Neural cell (in vitro differentiated cells): ENCODE measurements at regions not wholly inside any gene's neighbourhood (a gene's known extent, or its start where the extent isn't known, plus 50 kb on each side); places are given as distances from the start of the nearest gene placed in this dataset.

Experiments
- EP300 ChIP-seq: fragments of 450-650 bp; conservative IDR thresholded peaks from 2 replicates; pipeline ENCODE4 v1.6.1; 2014; ENCODE audit warnings: antibody characterized with exemption, mild to moderate bottlenecking, moderate library complexity; ENCODE audit not compliant: poor library complexity, severe bottlenecking
- EZH2 ChIP-seq: fragments of 200-600, 300-800 bp; shearing (Covaris generic), sonication (generic); IDR thresholded peaks from 2 replicates; pipeline ENCODE4 v1.6.1; 2014; ENCODE audit warnings: antibody characterized with exemption, low read length, borderline replicate concordance, mild to moderate bottlenecking; ENCODE audit not compliant: insufficient read depth, poor library complexity, severe bottlenecking
- MXI1 ChIP-seq: fragments of 450-650 bp; conservative IDR thresholded peaks from 2 replicates; pipeline ENCODE4 v1.6.1; 2014; ENCODE audit warnings: antibody characterized with exemption, mild to moderate bottlenecking; ENCODE audit not compliant: poor library complexity, severe bottlenecking
- POLR2AphosphoS5 ChIP-seq: IDR thresholded peaks from 2 replicates; pipeline ENCODE4 v1.6.1; 2012
- RAD21 ChIP-seq: fragments of 450-650 bp; conservative IDR thresholded peaks from 2 replicates; pipeline ENCODE4 v1.6.1; 2014; ENCODE audit warnings: antibody characterized with exemption, mild to moderate bottlenecking, moderate library complexity
- SMC3 ChIP-seq: fragments of 450-650 bp; conservative IDR thresholded peaks from 2 replicates; pipeline ENCODE4 v1.6.1; 2014; ENCODE audit warnings: antibody characterized with exemption, mild to moderate bottlenecking, moderate library complexity; ENCODE audit not compliant: poor library complexity
- TAF1 ChIP-seq: IDR thresholded peaks from 2 replicates; pipeline ENCODE4 v1.6.1; 2012; ENCODE audit warnings: low read depth
- TF ChIP-seq, protein P1 (sequence below): fragments of 450-650 bp; IDR thresholded peaks from 2 replicates; pipeline ENCODE4 v1.5.1; 2014; ENCODE audit warnings: antibody characterized with exemption, mild to moderate bottlenecking, moderate library complexity; ENCODE audit not compliant: poor library complexity, severe bottlenecking
- TF ChIP-seq, protein P2 (sequence below): IDR thresholded peaks from 2 replicates; pipeline ENCODE4 v1.6.1; 2012; ENCODE audit warnings: borderline replicate concordance

DNA sequence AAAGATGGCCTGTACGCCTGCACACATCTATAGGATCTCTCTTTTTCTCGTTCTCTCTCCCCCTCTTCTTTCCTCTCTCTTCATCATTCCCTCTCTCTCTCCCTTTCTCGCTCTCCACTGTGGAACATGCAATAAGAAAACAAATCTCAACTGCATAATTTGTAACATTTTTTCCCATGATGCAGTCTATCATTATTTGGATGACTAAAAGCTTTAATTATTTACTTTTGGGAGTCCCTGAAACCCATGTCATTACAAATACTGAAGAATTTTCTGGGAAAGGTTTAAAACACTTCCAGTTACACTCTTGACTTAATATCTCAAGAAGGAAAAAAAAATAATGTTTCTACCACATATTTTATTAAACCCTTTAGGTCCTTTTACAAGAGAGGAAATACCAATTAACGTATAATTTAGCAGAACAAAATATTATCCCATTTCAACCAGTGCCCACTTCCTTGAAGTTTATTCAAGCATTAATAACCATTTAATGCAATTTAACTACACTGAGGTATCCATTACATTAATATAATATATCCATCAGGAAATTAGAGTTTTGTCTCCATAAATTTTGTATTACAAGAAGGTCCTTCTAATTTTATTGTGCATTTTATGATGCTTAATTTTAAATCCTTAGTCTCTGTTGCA lies 1615.2 kb upstream of the ACVR2A start:
- TF ChIP-seq, protein P1, sequence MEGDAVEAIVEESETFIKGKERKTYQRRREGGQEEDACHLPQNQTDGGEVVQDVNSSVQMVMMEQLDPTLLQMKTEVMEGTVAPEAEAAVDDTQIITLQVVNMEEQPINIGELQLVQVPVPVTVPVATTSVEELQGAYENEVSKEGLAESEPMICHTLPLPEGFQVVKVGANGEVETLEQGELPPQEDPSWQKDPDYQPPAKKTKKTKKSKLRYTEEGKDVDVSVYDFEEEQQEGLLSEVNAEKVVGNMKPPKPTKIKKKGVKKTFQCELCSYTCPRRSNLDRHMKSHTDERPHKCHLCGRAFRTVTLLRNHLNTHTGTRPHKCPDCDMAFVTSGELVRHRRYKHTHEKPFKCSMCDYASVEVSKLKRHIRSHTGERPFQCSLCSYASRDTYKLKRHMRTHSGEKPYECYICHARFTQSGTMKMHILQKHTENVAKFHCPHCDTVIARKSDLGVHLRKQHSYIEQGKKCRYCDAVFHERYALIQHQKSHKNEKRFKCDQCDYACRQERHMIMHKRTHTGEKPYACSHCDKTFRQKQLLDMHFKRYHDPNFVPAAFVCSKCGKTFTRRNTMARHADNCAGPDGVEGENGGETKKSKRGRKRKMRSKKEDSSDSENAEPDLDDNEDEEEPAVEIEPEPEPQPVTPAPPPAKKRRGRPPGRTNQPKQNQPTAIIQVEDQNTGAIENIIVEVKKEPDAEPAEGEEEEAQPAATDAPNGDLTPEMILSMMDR, result no peak
- TF ChIP-seq MXI1 (no peak), EZH2 (no peak), POLR2AphosphoS5 (no peak), TAF1 (no peak), RAD21 (no peak), EP300 (no peak), SMC3 (no peak)
- TF ChIP-seq, protein P2, sequence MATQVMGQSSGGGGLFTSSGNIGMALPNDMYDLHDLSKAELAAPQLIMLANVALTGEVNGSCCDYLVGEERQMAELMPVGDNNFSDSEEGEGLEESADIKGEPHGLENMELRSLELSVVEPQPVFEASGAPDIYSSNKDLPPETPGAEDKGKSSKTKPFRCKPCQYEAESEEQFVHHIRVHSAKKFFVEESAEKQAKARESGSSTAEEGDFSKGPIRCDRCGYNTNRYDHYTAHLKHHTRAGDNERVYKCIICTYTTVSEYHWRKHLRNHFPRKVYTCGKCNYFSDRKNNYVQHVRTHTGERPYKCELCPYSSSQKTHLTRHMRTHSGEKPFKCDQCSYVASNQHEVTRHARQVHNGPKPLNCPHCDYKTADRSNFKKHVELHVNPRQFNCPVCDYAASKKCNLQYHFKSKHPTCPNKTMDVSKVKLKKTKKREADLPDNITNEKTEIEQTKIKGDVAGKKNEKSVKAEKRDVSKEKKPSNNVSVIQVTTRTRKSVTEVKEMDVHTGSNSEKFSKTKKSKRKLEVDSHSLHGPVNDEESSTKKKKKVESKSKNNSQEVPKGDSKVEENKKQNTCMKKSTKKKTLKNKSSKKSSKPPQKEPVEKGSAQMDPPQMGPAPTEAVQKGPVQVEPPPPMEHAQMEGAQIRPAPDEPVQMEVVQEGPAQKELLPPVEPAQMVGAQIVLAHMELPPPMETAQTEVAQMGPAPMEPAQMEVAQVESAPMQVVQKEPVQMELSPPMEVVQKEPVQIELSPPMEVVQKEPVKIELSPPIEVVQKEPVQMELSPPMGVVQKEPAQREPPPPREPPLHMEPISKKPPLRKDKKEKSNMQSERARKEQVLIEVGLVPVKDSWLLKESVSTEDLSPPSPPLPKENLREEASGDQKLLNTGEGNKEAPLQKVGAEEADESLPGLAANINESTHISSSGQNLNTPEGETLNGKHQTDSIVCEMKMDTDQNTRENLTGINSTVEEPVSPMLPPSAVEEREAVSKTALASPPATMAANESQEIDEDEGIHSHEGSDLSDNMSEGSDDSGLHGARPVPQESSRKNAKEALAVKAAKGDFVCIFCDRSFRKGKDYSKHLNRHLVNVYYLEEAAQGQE, result no peak
